Peyer's patch (tissue), 4 donors: ENCODE measurements at regions not wholly inside any gene's neighbourhood (a gene's known extent, or its start where the extent isn't known, plus 50 kb on each side); places are given as distances from the start of the nearest gene placed in this dataset.

Experiments
- DNase-seq, 3 donors: peaks; one replicate each; pipeline ENCODE4 v3.0.0-alpha.2; 2017 to 2019
- H3K27ac ChIP-seq, 4 donors: fragments of 200-600 bp; sonication (generic); one replicate each; pipeline ENCODE4 v1.5.1; 2016 to 2019
- H3K27me3 ChIP-seq, 2 donors: fragments of 200-600 bp; sonication (generic); one replicate each; pipeline ENCODE4 v1.5.1; 2019
- H3K36me3 ChIP-seq, 3 donors: fragments of 200-600 bp; sonication (generic); one replicate each; pipeline ENCODE4 v1.5.1; 2016 to 2019
- H3K4me1 ChIP-seq, 4 donors: fragments of 200-600 bp; sonication (generic); one replicate each; pipeline ENCODE4 v1.5.1; 2016 to 2019
- H3K4me3 ChIP-seq, 4 donors: fragments of 200-600 bp; sonication (generic); 1 replicate in 3 of 4; 2 replicates in 1 of 4; pipeline ENCODE4 v1.5.1; 2016 to 2019; ENCODE audit warnings: mild to moderate bottlenecking in 1 of 4
- H3K9me3 ChIP-seq, 4 donors: fragments of 200-600 bp; sonication (generic); one replicate each; pipeline ENCODE4 v1.5.1; 2016 to 2019; ENCODE audit warnings: mild to moderate bottlenecking in 1 of 4
- CTCF ChIP-seq, 6 experiments: fragments of 450-650 bp in 4 of 6; fragments of 200-600 bp in 2 of 6; sonication (generic) in 1 of 6; IDR thresholded peaks; one replicate each; pipeline ENCODE4 v1.5.1; 2017 to 2019; ENCODE audit warnings: antibody characterized with exemption in 6 of 6, mild to moderate bottlenecking in 3 of 6, moderate library complexity in 1 of 6
- POLR2A ChIP-seq, 2 donors: fragments of 450-650 bp; IDR thresholded peaks; one replicate each; pipeline ENCODE4 v1.5.1; 2017; ENCODE audit warnings: antibody characterized with exemption in 2 of 2, mild to moderate bottlenecking in 2 of 2, moderate library complexity in 2 of 2

GRCh38 chr1:55347041-55347440 lies 131.9 kb upstream of the USP24 start:
- Histone ChIP-seq H3K4me1 (no peaks in the 10 kb centered on the region), H3K27ac (no peak overlapping the region), H3K4me3 (no peak overlapping the region), H3K27me3 (no peaks in the 10 kb centered on the region), H3K9me3 (no peaks in the 10 kb centered on the region), H3K36me3 (no peaks in the 10 kb centered on the region)
- TF ChIP-seq POLR2A (IDR thresholded peaks at IDR 0.05), result no peak
- no peak for TF ChIP-seq CTCF (IDR thresholded peaks at IDR 0.05)
- no peak for DNase-seq

GRCh38 chr1:55346586-55346985 lies 131.4 kb upstream of the USP24 start:
- Histone ChIP-seq H3K4me3 (no peak overlapping the region), H3K4me1 (no peaks in the 10 kb centered on the region), H3K27ac (no peak overlapping the region), H3K27me3 (no peaks in the 10 kb centered on the region), H3K36me3 (no peaks in the 10 kb centered on the region), H3K9me3 (no peaks in the 10 kb centered on the region)
- DNase-seq, result no peak
- no peak for TF ChIP-seq POLR2A (IDR thresholded peaks at IDR 0.05)
- TF ChIP-seq CTCF (IDR thresholded peaks at IDR 0.05), result no peak

- no peak overlapping the region for H3K4me3 ChIP-seq
- H3K27me3 ChIP-seq, result no peaks in the 10 kb centered on the region
- DNase-seq, result no peak
- peaks cover 0 to 5% (median 0%) of the 10 kb centered on the region in 4 donors for H3K9me3 ChIP-seq
- no peak overlapping the region for H3K27ac ChIP-seq
- no peaks in the 10 kb centered on the region for H3K36me3 ChIP-seq
- TF ChIP-seq CTCF (IDR thresholded peaks at IDR 0.05) (no peak), POLR2A (IDR thresholded peaks at IDR 0.05) (no peak)
- no peaks in the 10 kb centered on the region for H3K4me1 ChIP-seq
Measured at GRCh38 chr1:55339681-55340080, 124.5 kb upstream of the USP24 start.

GRCh38 chr1:55338448-55338820 lies 123.3 kb upstream of the USP24 start:
- no peak for DNase-seq
- no peaks in the 10 kb centered on the region for H3K36me3 ChIP-seq

GRCh38 chr1:55337801-55338447 lies 122.8 kb upstream of the USP24 start:
- Histone ChIP-seq H3K27ac (no peak overlapping the region), H3K4me1 (no peaks in the 10 kb centered on the region), H3K4me3 (no peak overlapping the region), H3K27me3 (no peaks in the 10 kb centered on the region), H3K36me3 (no peaks in the 10 kb centered on the region), H3K9me3 (peaks cover 0 to 5% (median 0%) of the 10 kb centered on the region in 4 donors)
- no peak for DNase-seq
- TF ChIP-seq POLR2A (IDR thresholded peaks at IDR 0.05) (no peak), CTCF (IDR thresholded peaks at IDR 0.05) (peak in 4 of 6 experiments; percentile 26 to 55 (median 42))

More at GRCh38 chr1:55338448-55338820, 123.3 kb upstream of the USP24 start:
- Histone ChIP-seq H3K27me3 (no peaks in the 10 kb centered on the region), H3K9me3 (peaks cover 0 to 5% (median 0%) of the 10 kb centered on the region in 4 donors), H3K4me3 (no peak overlapping the region), H3K27ac (no peak overlapping the region), H3K4me1 (no peaks in the 10 kb centered on the region)
- TF ChIP-seq CTCF (IDR thresholded peaks at IDR 0.05), result no peak
- no peak for TF ChIP-seq POLR2A (IDR thresholded peaks at IDR 0.05)

GRCh38 chr1:55334797-55335196 lies 119.6 kb upstream of the USP24 start:
- no peaks in the 10 kb centered on the region for H3K4me1 ChIP-seq
- no peak for DNase-seq
- no peak overlapping the region for H3K4me3 ChIP-seq
- TF ChIP-seq POLR2A (IDR thresholded peaks at IDR 0.05) (no peak), CTCF (IDR thresholded peaks at IDR 0.05) (no peak)
- no peaks in the 10 kb centered on the region for H3K36me3 ChIP-seq
- H3K27ac ChIP-seq, result no peak overlapping the region
- H3K27me3 ChIP-seq, result no peaks in the 10 kb centered on the region
- H3K9me3 ChIP-seq, result peaks cover 0 to 2% (median 0%) of the 10 kb centered on the region in 4 donors
